SU-DHL-6 (cell line): ENCODE measurements at regions not wholly inside any gene's neighbourhood (a gene's known extent, or its start where the extent isn't known, plus 50 kb on each side); places are given as distances from the start of the nearest gene placed in this dataset.

Experiments used
- H2AFZ ChIP-seq: fragments of 200-600 bp; sonication (generic); 2 replicates; pipeline ENCODE4 v1.6.1; 2014; ENCODE audit warnings: low read depth, mild to moderate bottlenecking, moderate library complexity, mixed read lengths, antibody characterized with exemption, low read length; ENCODE audit not compliant: severe bottlenecking
- H3F3A ChIP-seq: fragments of 200-600 bp; shearing (Covaris generic); 2 replicates; pipeline ENCODE4 v1.6.0; 2016; ENCODE audit warnings: antibody characterized with exemption, mild to moderate bottlenecking; ENCODE audit not compliant: insufficient read depth
- H3K27ac ChIP-seq: fragments of 200-600 bp; sonication (generic); 2 replicates; pipeline ENCODE4 v1.5.1; 2016; ENCODE audit warnings: low read depth, mild to moderate bottlenecking, low read length, moderate library complexity, mixed read lengths
- H3K27me3 ChIP-seq: fragments of 200-600 bp; sonication (generic), shearing (Covaris generic); 2 replicates; pipeline ENCODE4 v1.6.0; 2014; ENCODE audit warnings: mild to moderate bottlenecking, low read length
- H3K36me3 ChIP-seq: fragments of 200-600 bp; sonication (generic); 2 replicates; pipeline ENCODE4 v1.6.1; 2014; ENCODE audit warnings: mild to moderate bottlenecking, low read length, mixed read lengths
- H3K4me2 ChIP-seq: fragments of 300-600, 200-600 bp; shearing (Covaris generic), sonication (generic); 2 replicates; pipeline ENCODE4 v1.6.0; 2014; ENCODE audit warnings: low read length, low read depth, mild to moderate bottlenecking; ENCODE audit not compliant: poor library complexity, severe bottlenecking
- H3K4me3 ChIP-seq: fragments of 200-600 bp; sonication (generic); 2 replicates; pipeline ENCODE4 v1.5.1; 2014; ENCODE audit warnings: antibody characterized with exemption, low read length, mild to moderate bottlenecking, mixed read lengths; ENCODE audit not compliant: insufficient read depth, poor library complexity, severe bottlenecking
- H3K79me2 ChIP-seq: fragments of 200-600 bp; sonication (generic); 2 replicates; pipeline ENCODE4 v1.6.1; 2014; ENCODE audit warnings: mild to moderate bottlenecking, low read length, moderate library complexity; ENCODE audit not compliant: insufficient read depth
- H3K9ac ChIP-seq: fragments of 200-600 bp; sonication (generic); 2 replicates; pipeline ENCODE4 v1.7.0; 2014; ENCODE audit warnings: mild to moderate bottlenecking, low read length
- H3K9me2 ChIP-seq: fragments of 200-600 bp; sonication (generic); replicated peaks from 2 replicates; pipeline ENCODE4 v1.6.1; 2014; ENCODE audit warnings: low read length; ENCODE audit not compliant: insufficient read depth
- H3K9me3 ChIP-seq: fragments of 200-600 bp; sonication (generic); 2 replicates; pipeline ENCODE4 v1.6.1; 2014; ENCODE audit warnings: low read length, mixed read lengths; ENCODE audit not compliant: insufficient read depth
- H4K20me1 ChIP-seq: fragments of 200-600 bp; sonication (generic); 2 replicates; pipeline ENCODE4 v1.6.1; 2014; ENCODE audit warnings: low read depth, mild to moderate bottlenecking, antibody characterized with exemption, low read length, moderate library complexity, mixed read lengths
- CTCF ChIP-seq: fragments of 200-600 bp; sonication (generic); IDR thresholded peaks from one replicate; pipeline ENCODE4 v1.5.1; 2017; ENCODE audit warnings: antibody characterized with exemption, mild to moderate bottlenecking, low read length, moderate library complexity; ENCODE audit not compliant: insufficient read depth, poor library complexity, severe bottlenecking
- EZH2phosphoT487 ChIP-seq: fragments of 200-600 bp; sonication (generic), shearing (Covaris generic); conservative IDR thresholded peaks from 2 replicates; pipeline ENCODE4 v1.6.1; 2018; ENCODE audit warnings: mild to moderate bottlenecking, antibody characterized with exemption, low read length, moderate library complexity, mixed read lengths

- no peak overlapping the region for H3K4me2 ChIP-seq
These were observed 752.4 kb upstream of the PRMT6 start for GRCh38 chr1:106304106-106304505.

GRCh38 chr1:106319612-106320011 is 736.9 kb upstream of the PRMT6 start:
- H3K36me3 ChIP-seq, result no peaks in the 10 kb centered on the region
- no peaks in the 10 kb centered on the region for H3K79me2 ChIP-seq
- no peaks in the 10 kb centered on the region for H3K27me3 ChIP-seq
- no peak overlapping the region for H2AFZ ChIP-seq
- H3F3A ChIP-seq, result no peaks in the 10 kb centered on the region
- no peaks in the 10 kb centered on the region for H4K20me1 ChIP-seq
- H3K4me3 ChIP-seq, result no peak overlapping the region
- H3K9me3 ChIP-seq, result no peaks in the 10 kb centered on the region; the same call in 1 of the 2 replicates
- no peak overlapping the region for H3K4me2 ChIP-seq
- H3K27ac ChIP-seq, result no peak overlapping the region
- TF ChIP-seq CTCF, result no peak
- no peak overlapping the region for H3K9ac ChIP-seq
- no peaks in the 10 kb centered on the region for H3K9me2 ChIP-seq

More at GRCh38 chr1:106304106-106304505, 752.4 kb upstream of the PRMT6 start:
- H3K9me2 ChIP-seq, result no peaks in the 10 kb centered on the region
- 0 out of 2 replicates have a peak, but pooled peaks cover 4% of the 10 kb centered on the region for H3K36me3 ChIP-seq
- no peak overlapping the region for H2AFZ ChIP-seq
- H3K9me3 ChIP-seq, result peaks cover 8% of the 10 kb centered on the region; the same call in 1 of the 2 replicates
- H3F3A ChIP-seq, result no peaks in the 10 kb centered on the region
- H3K27ac ChIP-seq, result no peak overlapping the region
- H3K79me2 ChIP-seq, result no peaks in the 10 kb centered on the region
- no peaks in the 10 kb centered on the region for H3K27me3 ChIP-seq
- no peak overlapping the region for H3K4me3 ChIP-seq
- TF ChIP-seq CTCF, result no peak
- no peak for TF ChIP-seq EZH2phosphoT487
- no peak overlapping the region for H3K9ac ChIP-seq
- H4K20me1 ChIP-seq, result no peaks in the 10 kb centered on the region

- Histone ChIP-seq H3K79me2 (no peaks in the 10 kb centered on the region), H3K27me3 (no peaks in the 10 kb centered on the region), H3K9me3 (no peaks in the 10 kb centered on the region), H2AFZ (no peak overlapping the region), H3K9ac (no peak overlapping the region), H3K9me2 (no peaks in the 10 kb centered on the region), H4K20me1 (no peaks in the 10 kb centered on the region), H3K4me3 (no peak overlapping the region), H3K4me2 (no peak overlapping the region), H3K36me3 (no peaks in the 10 kb centered on the region), H3K27ac (no peak overlapping the region), H3F3A (no peaks in the 10 kb centered on the region)
- TF ChIP-seq CTCF (no peak), EZH2phosphoT487 (no peak)
These were observed 730.9 kb upstream of the PRMT6 start for GRCh38 chr1:106325600-106325999.

GRCh38 chr1:106344494-106344893 is 712.0 kb upstream of the PRMT6 start:
- no peak overlapping the region for H3K9ac ChIP-seq
- no peaks in the 10 kb centered on the region for H3K27me3 ChIP-seq

More at GRCh38 chr1:106344494-106344893, 712.0 kb upstream of the PRMT6 start:
- Histone ChIP-seq H3K4me3 (no peak overlapping the region), H3K79me2 (no peaks in the 10 kb centered on the region), H3K27ac (no peak overlapping the region), H2AFZ (no peak overlapping the region), H3K9me3 (no peaks in the 10 kb centered on the region), H3F3A (no peaks in the 10 kb centered on the region), H3K9me2 (no peaks in the 10 kb centered on the region), H4K20me1 (no peaks in the 10 kb centered on the region), H3K4me2 (no peak overlapping the region), H3K36me3 (no peaks in the 10 kb centered on the region)
- no peak for TF ChIP-seq CTCF
- TF ChIP-seq EZH2phosphoT487, result no peak
